ENCODE measurements at regions not wholly inside any gene's neighbourhood (a gene's known extent, or its start where the extent isn't known, plus 50 kb on each side); places are given as distances from the start of the nearest gene placed in this dataset.
"Not testable (repeated sequence)": the region's sequence is repeated elsewhere in the genome, so short reads cannot be mapped to it uniquely, and the experiment has no call there.

GRCh38 chr7:86444245-86444644, 199.5 kb upstream of the GRM3 start:
- no peak overlapping the region for H3K4me3 ChIP-seq
- ATAC-seq, result no peak
- H3K36me3 ChIP-seq, result no peaks in the 10 kb centered on the region
- TF ChIP-seq, protein P1, sequence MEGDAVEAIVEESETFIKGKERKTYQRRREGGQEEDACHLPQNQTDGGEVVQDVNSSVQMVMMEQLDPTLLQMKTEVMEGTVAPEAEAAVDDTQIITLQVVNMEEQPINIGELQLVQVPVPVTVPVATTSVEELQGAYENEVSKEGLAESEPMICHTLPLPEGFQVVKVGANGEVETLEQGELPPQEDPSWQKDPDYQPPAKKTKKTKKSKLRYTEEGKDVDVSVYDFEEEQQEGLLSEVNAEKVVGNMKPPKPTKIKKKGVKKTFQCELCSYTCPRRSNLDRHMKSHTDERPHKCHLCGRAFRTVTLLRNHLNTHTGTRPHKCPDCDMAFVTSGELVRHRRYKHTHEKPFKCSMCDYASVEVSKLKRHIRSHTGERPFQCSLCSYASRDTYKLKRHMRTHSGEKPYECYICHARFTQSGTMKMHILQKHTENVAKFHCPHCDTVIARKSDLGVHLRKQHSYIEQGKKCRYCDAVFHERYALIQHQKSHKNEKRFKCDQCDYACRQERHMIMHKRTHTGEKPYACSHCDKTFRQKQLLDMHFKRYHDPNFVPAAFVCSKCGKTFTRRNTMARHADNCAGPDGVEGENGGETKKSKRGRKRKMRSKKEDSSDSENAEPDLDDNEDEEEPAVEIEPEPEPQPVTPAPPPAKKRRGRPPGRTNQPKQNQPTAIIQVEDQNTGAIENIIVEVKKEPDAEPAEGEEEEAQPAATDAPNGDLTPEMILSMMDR (IDR thresholded peaks at IDR 0.05 in 4 of 5, conservative IDR thresholded peaks at IDR 0.05 in 1 of 5), result no peak
- TF ChIP-seq POLR2A (IDR thresholded peaks at IDR 0.05), result no peak
- H3K4me1 ChIP-seq, result no peaks in the 10 kb centered on the region
- in situ Hi-C loops (cut with MboI; ENCODE audit: low sequenced_read_pairs in 4 of 4) (no loop called here), intact Hi-C loops (cut with DNase I; ENCODE audit: low total_unique reads) (no loop called here)
- H3K27me3 ChIP-seq, result no peaks in the 10 kb centered on the region
- no peak overlapping the region for H3K27ac ChIP-seq
- no peaks in the 10 kb centered on the region for H3K9me3 ChIP-seq
- no peak for DNase-seq

DNA sequence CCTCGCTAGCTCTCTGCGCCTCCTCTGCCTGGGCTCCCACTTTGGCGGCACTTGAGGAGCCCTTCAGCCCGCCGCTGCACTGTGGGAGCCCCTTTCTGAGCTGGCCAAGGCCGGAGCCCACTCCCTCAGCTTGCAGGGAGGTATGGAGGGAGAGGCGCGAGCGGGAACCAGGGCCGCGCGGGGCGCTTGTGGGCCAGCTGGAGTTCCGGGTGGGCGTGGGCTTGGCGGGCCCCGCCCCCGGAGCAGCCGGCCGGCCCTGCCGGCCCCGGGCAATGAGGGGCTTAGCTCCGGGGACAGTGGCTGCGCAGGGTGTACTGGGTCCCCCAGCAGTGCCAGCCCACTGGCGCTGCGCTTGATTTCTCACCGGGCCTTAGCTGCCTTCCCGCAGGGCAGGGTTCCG, 203.3 kb upstream of the GRM3 start:
- H3K27me3 ChIP-seq; intact Hi-C loops (cut with DNase I; ENCODE audit: low total_unique reads); H3K27ac ChIP-seq; DNase-seq; H3K4me1 ChIP-seq; H3K9me3 ChIP-seq; in situ Hi-C loops (cut with MboI; ENCODE audit: low sequenced_read_pairs in 4 of 4); ATAC-seq; H3K4me3 ChIP-seq; H3K36me3 ChIP-seq: not testable (repeated sequence)

- Histone ChIP-seq H3K4me1 (no peaks in the 10 kb centered on the region), H3K9me3 (no peaks in the 10 kb centered on the region), H3K27ac (no peak overlapping the region), H3K36me3 (no peaks in the 10 kb centered on the region), H3K4me3 (no peak overlapping the region), H3K27me3 (no peaks in the 10 kb centered on the region)
- ATAC-seq, result no peak
- TF ChIP-seq POLR2A (IDR thresholded peaks at IDR 0.05), result no peak
- TF ChIP-seq, protein P1 (IDR thresholded peaks at IDR 0.05 in 4 of 5, conservative IDR thresholded peaks at IDR 0.05 in 1 of 5), result no peak
- intact Hi-C loops (cut with DNase I; ENCODE audit: low total_unique reads), result no loop called here
- in situ Hi-C loops (cut with MboI; ENCODE audit: low sequenced_read_pairs in 4 of 4), result no loop called here
- no peak for DNase-seq
These were observed 205.7 kb upstream of the GRM3 start for GRCh38 chr7:86437951-86438450.

DNA sequence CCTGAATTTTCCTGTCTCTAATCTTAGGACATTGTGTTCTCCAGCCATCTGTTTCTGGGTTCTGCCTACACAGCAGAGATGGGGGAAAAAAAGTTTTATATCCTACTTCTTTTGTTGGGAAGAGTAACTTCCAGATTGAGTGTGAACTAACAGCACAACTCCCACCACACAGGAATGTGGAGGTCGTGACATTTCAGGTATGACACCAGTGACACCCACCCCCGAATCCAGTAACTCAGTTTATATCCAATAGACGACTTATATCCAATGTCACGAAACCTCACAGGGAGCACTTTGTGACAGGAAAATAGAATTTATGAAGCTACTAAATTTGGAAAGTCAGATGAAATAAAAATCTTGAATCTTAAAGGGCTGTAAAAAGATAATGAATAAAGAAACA, 211.9 kb upstream of the GRM3 start:
- intact Hi-C loops (cut with DNase I; ENCODE audit: low total_unique reads) (no loop called here), in situ Hi-C loops (cut with MboI; ENCODE audit: low sequenced_read_pairs in 4 of 4) (no loop called here)
- Histone ChIP-seq H3K9me3 (no peaks in the 10 kb centered on the region), H3K4me3 (no peak overlapping the region), H3K27me3 (no peaks in the 10 kb centered on the region), H3K36me3 (no peaks in the 10 kb centered on the region), H3K4me1 (no peaks in the 10 kb centered on the region), H3K27ac (no peak overlapping the region)
- no peak for TF ChIP-seq POLR2A (IDR thresholded peaks at IDR 0.05)
- TF ChIP-seq, protein P1 (IDR thresholded peaks at IDR 0.05 in 4 of 5, conservative IDR thresholded peaks at IDR 0.05 in 1 of 5), result no peak
- ATAC-seq (no peak), DNase-seq (no peak)

DNA sequence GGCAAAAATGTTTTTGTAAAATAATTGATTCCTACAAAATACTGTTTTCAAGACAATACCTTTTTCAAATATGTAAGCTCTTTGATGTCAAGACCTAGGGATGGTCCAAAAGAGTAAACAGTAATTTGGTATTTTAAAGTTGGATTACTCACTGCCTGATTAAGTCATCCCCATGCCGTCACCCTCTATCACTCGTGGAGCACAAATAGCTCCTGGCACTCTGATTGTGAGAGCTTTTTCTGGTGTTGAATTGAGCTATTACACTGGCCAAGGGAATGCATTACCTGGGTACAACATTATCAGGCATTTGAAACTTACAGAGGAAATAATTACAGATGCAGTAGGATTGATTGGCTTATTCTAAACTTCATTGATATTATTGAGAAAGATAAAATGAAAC, 231.9 kb upstream of the GRM3 start:
- in situ Hi-C loops (cut with MboI; ENCODE audit: low sequenced_read_pairs in 4 of 4), result no loop called here
- no peak overlapping the region for H3K27ac ChIP-seq
- DNase-seq, result no peak
- TF ChIP-seq, protein P1 (IDR thresholded peaks at IDR 0.05 in 4 of 5, conservative IDR thresholded peaks at IDR 0.05 in 1 of 5), result no peak
- TF ChIP-seq POLR2A (IDR thresholded peaks at IDR 0.05), result no peak
- no peaks in the 10 kb centered on the region for H3K36me3 ChIP-seq
- no peak for ATAC-seq
- H3K4me3 ChIP-seq, result no peak overlapping the region
- intact Hi-C loops (cut with DNase I; ENCODE audit: low total_unique reads), result no loop called here
- no peaks in the 10 kb centered on the region for H3K27me3 ChIP-seq
- no peaks in the 10 kb centered on the region for H3K4me1 ChIP-seq
- H3K9me3 ChIP-seq, result peaks cover 0 to 5% (median 0%) of the 10 kb centered on the region in 3 donors
